HCT116 (cell line): ENCODE measurements at regions not wholly inside any gene's neighbourhood (a gene's known extent, or its start where the extent isn't known, plus 50 kb on each side); places are given as distances from the start of the nearest gene placed in this dataset.

Experiments
- ATAC-seq: fragments of 200-7000 bp; cut with Tn5 transposase; 2 replicates; pipeline ENCODE4 v1.9.1; 2020; ENCODE audit warnings: mild to moderate bottlenecking, moderate library complexity
- BruUV-seq: library from RNA; stranded (reverse); fragments of 400-500 nt; replicated peaks from 2 replicates; lab custom pipeline; 2021; lab: Mats Ljungman, UMichigan
- CTCF ChIA-PET: fragments of 300-600 bp; sonication (Branson Sonifier 250); formaldehyde crosslinking; loops from one replicate; lab custom pipeline; 2021; ENCODE audit warnings: antibody characterized with exemption; lab: Charles Lee
- POLR2A ChIA-PET: fragments of 300-600, 350-600 bp; sonication (Branson Sonifier 250); formaldehyde crosslinking; loops from one replicate; lab custom pipeline; 2021; ENCODE audit warnings: antibody characterized with exemption; lab: Charles Lee
- RAD21 ChIA-PET, 2 experiments: fragments of 300-600 bp; sonication (Branson Sonifier 250); formaldehyde crosslinking; loops; one replicate each; lab custom pipeline; 2023; ENCODE audit warnings: low total read pairs in 2 of 2; ENCODE audit not compliant: uncharacterized antibody in 2 of 2, unreplicated experiment in 2 of 2, low non-redundant PET in 1 of 2; lab: Charles Lee
- DNase-seq: peaks from one replicate; pipeline ENCODE4 v3.0.0-alpha.2; 2010; ENCODE audit warnings: low read depth, low spot score
- H2AFZ ChIP-seq: fragments of 200-600 bp; shearing (Covaris generic), sonication (generic); 2 replicates; pipeline ENCODE4 v1.6.1; 2017; ENCODE audit warnings: low read depth, mixed run types, mixed read lengths, antibody characterized with exemption, low read length; ENCODE audit not compliant: poor library complexity, severe bottlenecking
- H3K27ac ChIP-seq: 2 replicates; pipeline ENCODE4 v1.5.1; 2012; ENCODE audit warnings: low read depth, low read length
- H3K27me3 ChIP-seq: fragments of 200-600 bp; sonication (generic); 2 replicates; pipeline ENCODE4 v1.6.1; 2016; ENCODE audit warnings: mixed run types, low read length, mixed read lengths; ENCODE audit not compliant: insufficient read depth
- H3K36me3 ChIP-seq, 2 experiments: fragments of 200-500 bp in 1 of 2; fragments of 200-600 bp in 1 of 2; sonication (Bioruptor generic) in 1 of 2; sonication (generic) in 1 of 2; 2 replicates each; pipeline versions ENCODE4 v1.5.1 to v1.6.1; 2014 to 2016; ENCODE audit warnings: low read length in 2 of 2, inconsistent platforms in 1 of 2, mixed read lengths in 1 of 2, mixed run types in 1 of 2; ENCODE audit not compliant: insufficient read depth in 2 of 2, control insufficient read depth in 1 of 2
- H3K4me1 ChIP-seq, 2 experiments: fragments of 200-600 bp in 1 of 2; sonication (generic) in 1 of 2; 2 replicates each; pipeline versions ENCODE4 v1.5.1 to v1.6.1; 2012 to 2017; ENCODE audit warnings: low read length in 2 of 2, inconsistent platforms in 1 of 2, mild to moderate bottlenecking in 1 of 2, mixed read lengths in 1 of 2, mixed run types in 1 of 2, moderate library complexity in 1 of 2; ENCODE audit not compliant: insufficient read depth in 2 of 2, control insufficient read depth in 1 of 2
- H3K4me2 ChIP-seq: fragments of 200-600 bp; sonication (generic); 2 replicates; pipeline ENCODE4 v1.6.1; 2017; ENCODE audit warnings: mixed run types, low read length, mixed read lengths
- H3K4me3 ChIP-seq, 2 experiments: fragments of 200-600 bp in 1 of 2; sonication (generic) in 1 of 2; replicated peaks in 1 of 2; 2 replicates each; pipeline ENCODE4 v1.5.1; 2011 to 2016; ENCODE audit warnings: low read length in 2 of 2, control low read depth in 1 of 2, low read depth in 1 of 2, mild to moderate bottlenecking in 1 of 2, mixed read lengths in 1 of 2, mixed run types in 1 of 2
- H3K79me2 ChIP-seq: fragments of 200-600 bp; sonication (generic); 2 replicates; pipeline ENCODE4 v1.6.1; 2017; ENCODE audit warnings: mild to moderate bottlenecking, mixed run types, low read length, moderate library complexity, mixed read lengths; ENCODE audit not compliant: insufficient read depth
- H3K9ac ChIP-seq: fragments of 200-600 bp; sonication (generic); 2 replicates; pipeline ENCODE4 v1.6.1; 2016; ENCODE audit warnings: low read length, mixed read lengths
- H3K9me2 ChIP-seq: fragments of 200-600 bp; sonication (generic), shearing (Covaris generic); 2 replicates; pipeline ENCODE4 v1.6.1; 2017; ENCODE audit warnings: mixed run types, mild to moderate bottlenecking, moderate library complexity; ENCODE audit not compliant: insufficient read depth
- H3K9me3 ChIP-seq, 2 experiments: fragments of 200-500 bp in 1 of 2; fragments of 200-600 bp in 1 of 2; sonication (Bioruptor generic) in 1 of 2; sonication (generic) in 1 of 2; 2 replicates each; pipeline ENCODE4 v1.6.1; 2014 to 2017; ENCODE audit warnings: low read length in 2 of 2, mixed read lengths in 2 of 2, inconsistent platforms in 1 of 2, low read depth in 1 of 2, mild to moderate bottlenecking in 1 of 2, mixed run types in 1 of 2, moderate library complexity in 1 of 2; ENCODE audit not compliant: control insufficient read depth in 1 of 2, insufficient read depth in 1 of 2
- H4K20me1 ChIP-seq: fragments of 200-600 bp; sonication (generic), shearing (Covaris generic); 2 replicates; pipeline ENCODE4 v1.6.1; 2017; ENCODE audit warnings: mixed run types, mild to moderate bottlenecking, moderate library complexity; ENCODE audit not compliant: insufficient read depth
- ATF3 ChIP-seq: IDR thresholded peaks from 2 replicates; pipeline ENCODE4 v1.6.1; 2012
- CBX3 ChIP-seq: IDR thresholded peaks from 2 replicates; pipeline ENCODE4 v1.6.1; 2012; ENCODE audit warnings: low read depth
- CEBPB ChIP-seq: IDR thresholded peaks from 2 replicates; pipeline ENCODE4 v1.6.1; 2012; ENCODE audit warnings: low read depth
- CTCF ChIP-seq, 3 experiments: fragments of 200-600 bp in 1 of 3; sonication (generic) in 1 of 3; IDR thresholded peaks in 2 of 3; conservative IDR thresholded peaks in 1 of 3; 2 replicates each; pipeline ENCODE4 v1.5.1; 2012 to 2017; ENCODE audit warnings: low read depth in 2 of 3, low read length in 2 of 3, antibody characterized with exemption in 1 of 3, borderline replicate concordance in 1 of 3, control low read depth in 1 of 3, mild to moderate bottlenecking in 1 of 3, mixed read lengths in 1 of 3, mixed run types in 1 of 3, moderate library complexity in 1 of 3; ENCODE audit not compliant: insufficient read depth in 1 of 3
- ELF1 ChIP-seq: IDR thresholded peaks from 2 replicates; pipeline ENCODE4 v1.6.1; 2012; ENCODE audit warnings: low read depth, borderline replicate concordance
- EZH2 ChIP-seq: fragments of 200-600 bp; sonication (generic); IDR thresholded peaks from 2 replicates; pipeline ENCODE4 v1.6.1; 2017; ENCODE audit warnings: antibody characterized with exemption, mixed run types
- EZH2phosphoT487 ChIP-seq: fragments of 200-600 bp; IDR thresholded peaks from 2 replicates; pipeline ENCODE4 v1.6.1; 2018; ENCODE audit warnings: antibody characterized with exemption, borderline replicate concordance
- FOSL1 ChIP-seq: IDR thresholded peaks from 2 replicates; pipeline ENCODE4 v1.6.1; 2012; ENCODE audit warnings: low read depth
- JUND ChIP-seq: IDR thresholded peaks from 2 replicates; pipeline ENCODE4 v1.6.1; 2012
- MAX ChIP-seq: IDR thresholded peaks from 2 replicates; pipeline ENCODE4 v1.6.1; 2012
- POLR2A ChIP-seq: IDR thresholded peaks from 2 replicates; pipeline ENCODE4 v1.7.0; 2011; ENCODE audit warnings: borderline replicate concordance; ENCODE audit not compliant: insufficient read depth, insufficient read length; ENCODE audit errors: extremely low read depth
- POLR2AphosphoS5 ChIP-seq: IDR thresholded peaks from 2 replicates; pipeline ENCODE4 v1.6.1; 2011; ENCODE audit warnings: mild to moderate bottlenecking, low read depth, low read length, moderate library complexity
- RAD21 ChIP-seq: IDR thresholded peaks from 2 replicates; pipeline ENCODE4 v1.6.1; 2012; ENCODE audit warnings: low read depth, mild to moderate bottlenecking
- SIN3A ChIP-seq: IDR thresholded peaks from 2 replicates; pipeline ENCODE4 v1.6.1; 2012; ENCODE audit warnings: low read depth
- SP1 ChIP-seq: IDR thresholded peaks from 2 replicates; pipeline ENCODE4 v1.6.1; 2012; ENCODE audit warnings: low read depth
- SRF ChIP-seq: IDR thresholded peaks from 2 replicates; pipeline ENCODE4 v1.6.1; 2012; ENCODE audit warnings: low read depth
- TCF7L2 ChIP-seq: IDR thresholded peaks from 2 replicates; pipeline ENCODE4 v1.7.0; 2011; ENCODE audit warnings: borderline replicate concordance, inconsistent platforms; ENCODE audit not compliant: insufficient read depth, insufficient read length; ENCODE audit errors: extremely low read depth
- YY1 ChIP-seq: IDR thresholded peaks from 2 replicates; pipeline ENCODE4 v1.6.1; 2011; ENCODE audit warnings: low read length, low read depth, moderate library complexity, mild to moderate bottlenecking; ENCODE audit not compliant: insufficient replicate concordance; ENCODE audit errors: extremely low read depth
- ZBTB33 ChIP-seq: IDR thresholded peaks from 2 replicates; pipeline ENCODE4 v1.6.1; 2011; ENCODE audit warnings: mild to moderate bottlenecking, low read length, moderate library complexity; ENCODE audit not compliant: insufficient replicate concordance; ENCODE audit errors: extremely low read depth
- ZFX ChIP-seq: fragments of 450-650 bp; IDR thresholded peaks from 2 replicates; pipeline ENCODE4 v1.6.1; 2017
- ZNF274 ChIP-seq: fragments of 200-500 bp; sonication (Bioruptor generic); IDR thresholded peaks from 2 replicates; pipeline ENCODE4 v1.6.1; 2014; ENCODE audit warnings: mild to moderate bottlenecking, low read depth, low read length, inconsistent platforms
- intact Hi-C: fragments of 100-400 bp; cut with micrococcal nuclease; formaldehyde crosslinking; loops from 2 replicates; pipeline ENCODE4 v1.10.0; 2022

- ATAC-seq (peak; percentile 94), DNase-seq (peak; percentile 70)
- CTCF ChIA-PET: no interaction called here
- Histone ChIP-seq H3K9me2 (no peaks in the 10 kb centered on the region), H3K9me3 (no peaks in the 10 kb centered on the region), H4K20me1 (no peaks in the 10 kb centered on the region), H3K4me3 (0 out of 4 replicates have a peak overlapping the region, but pooled peaks of 1 of the 2 experiments have one; percentile 20), H3K4me1 (peaks cover 2 to 17% of the 10 kb centered on the region in 2 experiments; a peak in 3 of 4 replicates), H3K79me2 (no peaks in the 10 kb centered on the region), H3K9ac (peak overlapping the region; percentile 36; the same call in 1 of the 2 replicates), H3K36me3 (no peaks in the 10 kb centered on the region), H2AFZ (no peak overlapping the region), H3K27me3 (no peaks in the 10 kb centered on the region), H3K4me2 (peak overlapping the region; percentile 55), H3K27ac (no peak overlapping the region)
- intact Hi-C loops: no loop called here
- RAD21 ChIA-PET: no interaction called here
- TF ChIP-seq YY1 (no peak), MAX (peak; percentile 36; the same call in 1 of the 2 replicates), FOSL1 (peak; percentile 58), ZFX (no peak), TCF7L2 (no peak), POLR2AphosphoS5 (no peak; the same call in 1 of the 2 replicates), CTCF (IDR thresholded peaks at IDR 0.05 in 2 of 3, conservative IDR thresholded peaks at IDR 0.05 in 1 of 3; ENCODE audit: borderline replicate concordance in 1 of 3, insufficient read depth in 1 of 3, low read depth in 2 of 3, low read length in 2 of 3) (no peak), RAD21 (no peak), ZBTB33 (no peak), CEBPB (0 out of 2 replicates have a peak, but pooled peaks have one; percentile 39), SP1 (peak; percentile 67), CBX3 (peak; percentile 83; the same call in 1 of the 2 replicates), JUND (peak; percentile 63), EZH2phosphoT487 (no peak), ZNF274 (no peak), EZH2 (no peak), ELF1 (no peak), SRF (no peak), SIN3A (no peak), ATF3 (no peak), POLR2A (no peak)
- POLR2A ChIA-PET: no interaction called here
- BruUV-seq: no TSS peak
These were observed 101.8 kb downstream of the AGTR2 start for GRCh38 chrX:116272322-116272721.
